Stomach (tissue), 8 donors: ENCODE measurements at regions not wholly inside any gene's neighbourhood (a gene's known extent, or its start where the extent isn't known, plus 50 kb on each side); places are given as distances from the start of the nearest gene placed in this dataset.

ENCODE experiments used
- DNase-seq, 2 donors: peaks; one replicate each; pipeline versions ENCODE4 v3.0.0 to v3.0.0-alpha.2; 2013 to 2019
- H3K27ac ChIP-seq, 5 donors: fragments of 200-600 bp in 4 of 5; sonication (generic) in 4 of 5; one replicate each; pipeline ENCODE4 v1.5.1; 2013 to 2019; ENCODE audit warnings: mild to moderate bottlenecking in 1 of 5, moderate library complexity in 1 of 5
- H3K27me3 ChIP-seq, 3 donors: fragments of 200-600 bp; sonication (generic); one replicate each; pipeline ENCODE4 v1.5.1; 2017 to 2019; ENCODE audit warnings: mixed run types in 1 of 3
- H3K36me3 ChIP-seq, 4 donors: fragments of 200-600 bp; sonication (generic); 1 replicate in 3 of 4; 2 replicates in 1 of 4; pipeline ENCODE4 v1.5.1; 2016 to 2019
- H3K4me1 ChIP-seq, 4 donors: fragments of 200-600 bp; sonication (generic); one replicate each; pipeline ENCODE4 v1.5.1; 2016 to 2019
- H3K4me3 ChIP-seq, 4 donors: fragments of 200-600 bp; sonication (generic) in 3 of 4; one replicate each; pipeline ENCODE4 v1.5.1; 2016 to 2019; ENCODE audit warnings: mild to moderate bottlenecking in 1 of 4
- H3K9me3 ChIP-seq, 4 donors: fragments of 200-600 bp; sonication (generic); one replicate each; pipeline ENCODE4 v1.5.1; 2016 to 2019
- CTCF ChIP-seq, 7 experiments: fragments of 450-650 bp in 4 of 7; fragments of 200-600 bp in 3 of 7; sonication (generic) in 3 of 7; IDR thresholded peaks; one replicate each; pipeline ENCODE4 v1.5.1; 2016 to 2019; ENCODE audit warnings: antibody characterized with exemption in 7 of 7, control low read depth in 2 of 7, mild to moderate bottlenecking in 1 of 7
- EP300 ChIP-seq: sonication (generic); formaldehyde crosslinking; IDR thresholded peaks from one replicate; pipeline ENCODE4 v1.6.1; 2017; ENCODE audit warnings: antibody characterized with exemption
- POLR2A ChIP-seq, 4 donors: fragments of 450-650 bp; IDR thresholded peaks; one replicate each; pipeline ENCODE4 v1.6.1; 2016; ENCODE audit warnings: antibody characterized with exemption in 4 of 4, control low read depth in 2 of 4, mild to moderate bottlenecking in 1 of 4, moderate library complexity in 1 of 4
- POLR2AphosphoS5 ChIP-seq, 3 donors: sonication (generic); formaldehyde crosslinking; IDR thresholded peaks; one replicate each; pipeline ENCODE4 v1.6.1; 2016; ENCODE audit warnings: antibody characterized with exemption in 3 of 3
- WGBS, 5 donors: extraction: QIAGEN DNeasy Blood & Tissue Kit in 3 of 5; methylation state at CpG; one replicate each; pipeline versions ENCODE4 v1.1.5 to v1.1.7; 2013 to 2018; 5-methylcytosine and 5-hydroxymethylcytosine counted together
- intact Hi-C: fragments of 100-400 bp; cut with DNase I; formaldehyde crosslinking; loops from one replicate; pipeline ENCODE4 v1.15.1; 2023; ENCODE audit warnings: low total_unique reads
- donor health status: healthy with polysubstance abuse.
- donor health status: Bipolar disorder and iron deficiency.
- donor health status: healthy.

GRCh38 chr20:37577981-37578380 lies 50.3 kb upstream of the BLCAP start:
- H3K4me1 ChIP-seq: no peaks in the 10 kb centered on the region
- WGBS, 5 donors: 75 to 86% (median 77%) methylated on average over 6 of the region's 6 CpGs
- H3K27ac ChIP-seq: no peak overlapping the region
- H3K36me3 ChIP-seq: no peaks in the 10 kb centered on the region
- no peak for TF ChIP-seq EP300
- no peak for TF ChIP-seq POLR2A (IDR thresholded peaks at IDR 0.05)
- TF ChIP-seq POLR2AphosphoS5 (IDR thresholded peaks at IDR 0.05): no peak
- TF ChIP-seq CTCF (IDR thresholded peaks at IDR 0.05): no peak
- intact Hi-C loops: no loop called here
- no peak overlapping the region for H3K4me3 ChIP-seq
- H3K27me3 ChIP-seq: peaks cover 0 to 64% (median 5%) of the 10 kb centered on the region in 3 donors
- DNase-seq: no peak
- H3K9me3 ChIP-seq: no peaks in the 10 kb centered on the region
